Femur (tissue), 1 donor: ENCODE measurements at regions not wholly inside any gene's neighbourhood (a gene's known extent, or its start where the extent isn't known, plus 50 kb on each side); places are given as distances from the start of the nearest gene placed in this dataset.

Source experiments
- DNase-seq: peaks from one replicate; pipeline ENCODE4 v3.0.0-alpha.2; 2017

DNA sequence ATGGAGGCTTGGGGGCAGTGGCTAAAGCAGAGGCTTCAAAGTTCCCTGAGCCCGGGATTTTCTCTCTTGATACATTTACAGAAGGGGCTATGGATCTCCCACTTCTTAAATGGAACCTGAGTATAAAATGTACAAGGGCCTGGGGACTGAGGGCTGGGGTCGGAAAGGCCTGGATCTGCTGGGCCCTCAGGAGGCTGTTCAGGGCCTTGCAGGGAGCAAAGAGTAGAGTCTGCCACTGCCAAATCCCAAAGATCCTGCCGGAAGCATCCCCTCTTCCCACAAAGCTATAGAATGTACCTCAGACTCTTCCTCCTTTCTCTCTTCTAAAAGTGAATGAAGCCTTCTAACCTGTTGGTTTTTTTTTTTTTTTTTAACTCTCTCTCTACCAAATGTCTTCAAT is 59.8 kb upstream of the ARHGEF3 start:
- DNase-seq, result no peak

DNA sequence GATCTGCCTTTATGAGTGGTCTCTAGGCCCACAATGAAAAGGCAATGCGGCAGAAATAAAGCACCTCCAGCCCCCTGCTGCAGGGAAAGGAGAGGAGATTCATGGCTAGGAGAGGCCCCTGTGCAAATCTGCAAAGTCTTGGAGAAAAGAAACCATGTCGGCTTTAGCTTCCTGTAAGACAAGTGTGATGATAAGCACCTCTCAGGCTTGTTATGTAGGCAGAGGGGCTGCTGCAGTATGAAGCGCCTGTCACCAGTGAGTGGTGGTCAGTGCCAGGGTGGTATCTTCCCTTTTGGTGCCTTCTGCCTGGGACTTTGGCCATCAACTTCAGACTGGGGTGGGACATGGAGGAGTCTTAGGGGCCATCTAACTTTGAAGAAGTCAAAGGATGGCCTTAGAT is 59.2 kb upstream of the ARHGEF3 start:
- DNase-seq, result no peak

DNA sequence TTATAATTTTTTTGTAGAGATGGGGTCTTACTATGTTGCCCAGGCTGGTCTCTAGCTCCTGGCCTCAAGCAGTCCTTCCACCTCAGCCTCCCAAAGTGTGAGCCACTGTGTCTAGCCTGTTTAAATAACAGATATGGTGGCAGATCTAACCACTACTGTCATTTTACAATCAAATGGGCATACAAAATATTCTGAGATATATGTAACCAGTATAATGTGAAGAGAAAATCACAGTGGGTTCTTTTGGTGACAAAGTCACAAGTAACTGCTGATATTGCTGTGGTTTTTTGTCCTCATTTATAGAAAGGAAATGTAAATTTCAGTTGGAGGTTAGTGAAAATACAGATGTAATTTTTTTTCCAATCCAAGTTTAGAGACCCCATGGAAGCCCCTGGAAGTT is 58.6 kb upstream of the ARHGEF3 start:
- no peak for DNase-seq

DNA sequence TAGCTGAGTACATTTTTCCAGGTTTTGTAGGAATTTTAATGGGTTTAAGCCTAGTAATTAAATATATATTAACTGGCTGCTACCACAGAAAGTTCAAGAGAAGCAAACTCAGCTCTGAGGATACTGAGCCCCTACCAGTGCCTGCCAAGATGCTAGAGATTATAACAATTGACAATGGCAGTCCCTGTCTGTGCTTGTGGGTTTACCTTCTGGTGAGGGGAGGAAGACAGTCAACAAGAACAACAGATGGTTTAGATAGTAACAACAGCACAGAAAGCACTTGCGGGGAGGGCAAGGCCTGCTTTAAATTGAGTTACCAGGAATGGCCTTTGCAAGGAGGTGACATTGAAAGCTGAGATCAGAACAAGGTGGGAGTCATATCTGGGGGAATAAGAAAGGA is 56.6 kb upstream of the ARHGEF3 start:
- DNase-seq, result no peak

DNA sequence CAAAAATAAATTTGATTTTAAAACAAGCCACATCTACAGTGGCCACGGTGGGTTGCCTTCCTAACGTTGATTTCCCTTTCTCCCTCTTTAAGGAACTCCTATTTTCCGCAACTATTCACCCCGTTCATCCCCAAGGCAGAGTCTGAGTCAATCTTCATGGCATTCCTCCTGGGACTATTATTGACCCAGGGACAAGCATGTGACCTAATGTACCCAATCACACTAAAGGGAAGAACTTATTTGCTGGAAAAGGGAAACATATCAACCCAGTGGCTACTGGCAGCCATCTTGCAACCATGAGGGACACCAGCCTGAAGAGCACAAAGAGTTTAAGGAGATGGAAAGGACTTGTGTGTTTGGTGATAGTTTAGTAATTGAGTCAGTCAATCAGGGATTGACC is 55.4 kb upstream of the ARHGEF3 start:
- no peak for DNase-seq

DNA sequence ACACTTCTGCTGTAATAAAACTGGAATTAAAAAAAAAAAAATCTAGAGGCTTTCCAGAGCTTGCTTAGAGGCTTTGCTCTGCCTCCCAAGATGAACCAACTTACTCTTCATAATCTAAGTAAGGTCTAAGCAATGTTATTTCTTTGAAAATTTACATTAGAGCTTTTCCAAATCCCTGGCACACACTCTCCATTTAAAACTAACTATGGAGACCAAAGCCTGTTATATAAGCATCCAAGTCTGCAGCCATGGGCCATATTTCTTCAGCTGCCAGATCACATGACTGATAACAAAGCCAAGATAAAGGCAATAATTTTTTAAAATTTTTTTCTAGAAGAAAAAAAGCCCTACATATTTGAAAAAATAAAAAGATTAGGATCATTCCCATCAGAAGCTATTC is 55.0 kb upstream of the ARHGEF3 start:
- no peak for DNase-seq

DNA sequence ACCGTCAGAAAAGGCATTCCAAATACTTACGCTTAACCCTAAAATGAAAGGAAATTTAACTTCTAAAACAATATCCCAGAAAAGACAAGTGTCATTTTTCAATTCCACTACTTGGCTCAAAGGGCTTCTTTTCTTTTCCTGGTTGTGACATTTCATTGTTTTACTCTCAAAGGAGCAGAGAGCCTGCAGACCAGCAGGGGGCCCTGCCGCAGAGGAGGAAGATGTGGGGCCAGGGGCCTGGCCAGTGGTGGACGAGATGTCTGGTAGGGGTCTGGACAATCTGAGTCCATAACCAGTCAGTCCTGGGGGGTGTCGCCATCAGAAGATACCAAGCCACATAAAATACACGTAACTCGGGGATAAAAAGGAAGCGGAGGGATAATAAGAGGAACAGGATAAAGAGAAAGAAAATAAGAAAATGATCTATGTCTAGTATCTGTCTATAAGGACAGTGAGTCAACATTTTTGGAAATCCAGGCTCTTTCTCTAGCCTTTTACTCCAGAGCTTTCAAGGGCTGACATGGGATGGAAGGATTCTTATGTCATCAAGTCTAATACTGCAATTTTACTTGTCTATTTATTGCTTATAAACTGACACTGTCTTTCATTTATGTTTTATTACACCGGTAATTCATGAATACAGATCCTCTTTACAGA is 54.2 kb upstream of the ARHGEF3 start:
- DNase-seq, result peak; percentile 32

DNA sequence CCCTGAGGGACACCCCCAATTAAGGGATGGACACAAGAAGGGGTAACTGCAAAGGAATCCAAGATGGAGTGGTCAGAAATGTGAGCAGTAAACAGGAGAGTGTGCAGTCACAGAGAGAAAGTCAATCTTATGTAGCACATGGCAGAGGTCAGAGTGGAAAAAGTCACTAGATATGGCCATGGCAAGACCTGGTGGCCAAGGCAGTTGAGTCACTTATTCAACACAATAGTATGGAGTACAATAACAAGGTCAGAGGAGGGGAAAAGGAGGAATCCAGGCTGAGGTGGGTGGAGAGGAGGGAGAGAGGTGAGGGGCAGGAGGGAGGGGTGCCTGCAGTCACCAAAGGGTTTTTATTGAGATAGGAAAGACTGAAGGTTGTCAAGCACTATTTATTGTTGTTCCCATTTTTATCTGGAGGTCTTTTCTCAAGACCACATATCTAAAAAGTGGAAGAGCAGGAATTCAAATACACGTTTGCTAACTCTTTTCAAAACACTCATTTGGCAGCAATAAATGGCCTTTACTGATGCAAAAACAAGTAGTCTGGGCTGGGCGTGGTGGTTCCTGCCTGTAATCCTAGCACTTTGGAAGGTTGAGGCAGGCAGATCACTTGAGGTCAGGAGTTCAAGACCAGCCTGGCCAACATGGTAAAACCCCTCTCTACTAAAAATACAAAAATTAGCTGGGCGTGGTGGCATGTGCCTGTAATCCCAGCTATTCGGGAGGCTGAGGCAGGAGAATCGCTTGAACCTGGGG is 53.3 kb upstream of the ARHGEF3 start:
- no peak for DNase-seq

DNA sequence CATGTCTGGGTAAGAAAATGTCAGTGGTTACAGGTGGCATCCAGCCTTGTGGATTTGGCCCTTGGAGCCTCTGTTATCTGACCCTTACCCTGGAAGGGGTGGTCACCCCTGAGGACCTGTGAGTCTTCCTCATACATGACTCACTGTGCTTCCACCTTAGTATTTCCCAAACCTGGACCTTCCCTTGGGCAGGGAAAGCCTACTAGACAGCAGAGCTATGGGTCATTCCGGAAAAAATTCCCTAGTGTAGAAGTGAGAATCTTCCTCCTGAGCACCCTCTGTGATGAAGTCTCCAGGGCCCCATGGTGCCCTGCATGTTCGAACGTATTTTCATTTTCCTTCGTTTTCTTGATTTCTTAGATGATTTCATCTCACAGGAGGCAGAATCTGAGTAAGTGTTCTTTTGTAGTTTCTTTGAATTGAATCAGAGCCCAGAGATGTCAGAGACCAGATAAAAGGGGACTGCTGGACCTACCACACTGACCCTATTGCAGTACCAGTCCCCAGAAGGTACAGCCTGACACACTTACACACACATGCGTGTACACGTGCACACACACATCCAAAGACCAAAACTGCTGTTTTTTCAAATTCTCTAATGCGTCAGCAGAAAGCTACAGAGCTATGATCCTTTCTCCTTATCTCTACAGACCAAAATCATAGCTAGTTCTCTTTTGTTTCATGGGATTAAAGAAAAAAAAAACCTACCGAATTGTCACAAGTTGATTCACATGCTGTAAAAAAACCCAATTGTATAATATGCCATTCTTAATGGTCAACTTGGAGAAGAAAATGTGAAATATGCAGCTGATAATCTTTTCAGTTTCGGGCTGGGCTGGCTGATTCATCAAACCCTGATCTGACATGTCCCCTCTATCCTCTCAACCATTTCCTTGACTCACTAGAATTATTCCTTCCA is 50.5 kb upstream of the ARHGEF3 start:
- DNase-seq, result no peak
